HG03571 (cell line): ENCODE measurements at regions not wholly inside any gene's neighbourhood (a gene's known extent, or its start where the extent isn't known, plus 50 kb on each side); places are given as distances from the start of the nearest gene placed in this dataset.

ENCODE experiments used
- ATAC-seq: cut with Tn5 transposase; IDR thresholded peaks from one replicate; pipeline ENCODE4 v1.9.1; 2021; ENCODE audit not compliant: unreplicated experiment

DNA sequence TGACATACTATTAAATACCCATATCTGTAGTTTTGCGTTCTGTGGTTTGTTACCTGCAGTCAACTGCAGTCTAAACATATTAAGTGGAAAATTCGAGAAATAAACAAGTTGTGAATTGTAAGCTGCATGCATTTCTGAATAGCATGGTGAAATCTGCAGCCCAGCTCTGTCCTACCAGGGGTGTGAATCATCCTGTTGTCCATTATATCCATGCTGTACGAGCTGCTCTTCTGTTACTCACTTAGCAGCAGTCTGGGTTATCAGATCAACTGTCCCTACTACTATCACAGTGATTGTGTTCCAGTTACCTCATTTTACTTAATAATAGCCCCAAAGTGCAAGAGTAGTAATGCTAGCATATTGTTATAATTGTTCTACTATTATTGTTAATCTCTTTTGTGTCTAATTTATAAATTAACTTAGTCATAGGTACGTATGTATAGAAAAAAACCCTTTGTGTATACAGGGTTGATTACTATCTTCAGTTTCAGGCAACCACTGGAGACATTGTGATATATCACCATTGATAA is 173.7 kb upstream of the FAT4 start:
- no peak for ATAC-seq

DNA sequence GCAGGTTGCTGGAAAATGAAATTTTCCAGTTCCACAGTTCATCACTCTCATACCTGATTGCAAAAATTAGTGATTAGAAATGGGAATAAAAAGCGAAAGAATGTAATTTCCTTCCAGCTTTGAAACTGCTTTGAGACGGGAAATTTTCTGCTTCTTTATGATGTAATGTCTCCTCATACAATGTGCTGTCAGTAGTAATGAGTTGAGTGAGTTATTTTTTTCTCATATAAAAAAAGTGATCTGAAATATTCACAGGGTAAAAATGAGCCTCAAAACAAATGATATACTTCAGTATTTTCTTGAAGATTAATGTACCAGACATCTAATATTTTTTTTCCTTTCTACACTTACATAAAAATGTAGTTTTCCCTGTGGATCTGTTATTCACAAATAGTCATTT is 179.1 kb upstream of the FAT4 start:
- ATAC-seq: no peak

DNA sequence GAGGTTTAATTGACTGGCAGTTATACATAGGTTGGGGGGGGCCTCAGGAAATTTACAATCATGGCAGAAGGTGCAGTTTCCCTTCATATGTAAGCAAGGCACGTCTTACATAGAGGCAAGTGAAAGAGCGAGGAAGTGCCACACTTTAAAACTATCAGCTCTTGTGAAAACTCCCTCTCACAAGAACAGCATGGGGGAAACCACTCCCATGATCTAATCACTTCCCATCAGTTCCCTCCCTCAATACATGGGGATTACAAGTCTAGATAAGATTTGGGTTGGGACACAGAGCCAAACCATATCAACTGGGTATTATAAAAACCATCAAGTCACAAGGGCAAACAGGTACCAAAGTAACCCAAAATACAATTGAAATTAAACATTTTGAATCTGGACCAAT is 182.0 kb upstream of the FAT4 start:
- ATAC-seq: no peak

DNA sequence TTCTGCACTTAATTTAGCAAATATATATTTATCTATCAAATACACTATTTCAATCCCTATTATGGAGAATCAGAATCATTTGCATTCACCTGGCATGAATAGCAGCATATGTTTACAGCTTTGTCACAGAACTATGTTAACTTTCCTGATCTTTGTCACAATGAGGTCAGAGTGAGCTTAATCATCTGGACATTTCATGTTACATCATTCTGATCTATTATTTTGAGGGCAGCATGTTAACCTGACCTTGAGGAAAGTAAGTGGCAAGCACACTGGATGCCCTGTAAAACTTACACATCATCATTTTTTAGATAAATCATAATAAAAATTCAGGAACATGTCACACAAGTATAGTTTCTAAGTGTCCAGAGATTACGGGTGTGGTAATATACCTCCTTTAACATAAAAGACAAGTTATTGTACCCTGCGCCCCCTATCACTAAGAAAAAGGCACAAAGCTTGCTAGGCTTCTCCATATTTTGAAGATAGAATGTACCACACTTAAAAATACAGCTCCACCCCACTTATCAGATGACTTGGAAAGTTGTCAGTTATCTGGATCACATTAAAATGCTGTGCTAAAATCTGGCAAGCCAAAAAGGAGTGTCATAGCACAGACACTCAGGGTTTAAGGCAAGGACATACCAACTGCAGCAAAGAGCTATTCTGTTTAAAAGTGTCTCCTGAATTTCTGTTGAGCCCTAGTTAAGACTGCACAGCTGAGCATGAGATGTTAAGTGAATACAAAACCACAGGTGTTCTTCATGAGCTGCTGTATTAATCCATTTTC is 182.7 kb upstream of the FAT4 start:
- no peak for ATAC-seq

DNA sequence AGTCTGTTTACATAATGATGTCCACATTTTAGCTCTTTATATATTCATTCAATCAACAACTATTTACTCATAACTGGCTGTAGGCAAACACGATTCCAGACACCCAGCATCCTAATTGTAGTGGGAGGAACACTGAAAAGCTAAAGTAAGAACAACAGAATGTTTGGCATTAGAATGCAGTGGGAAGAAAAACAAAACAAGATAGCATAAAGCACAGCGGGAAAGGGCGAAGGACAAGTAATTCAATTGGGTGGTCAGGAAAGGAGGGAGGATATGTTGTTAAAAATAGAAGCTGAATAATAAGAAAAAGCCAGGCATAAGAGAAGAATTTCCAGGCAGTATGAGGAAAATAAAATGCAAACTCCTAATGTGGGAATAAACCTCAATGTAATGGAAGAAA is 189.5 kb upstream of the FAT4 start:
- no peak for ATAC-seq

DNA sequence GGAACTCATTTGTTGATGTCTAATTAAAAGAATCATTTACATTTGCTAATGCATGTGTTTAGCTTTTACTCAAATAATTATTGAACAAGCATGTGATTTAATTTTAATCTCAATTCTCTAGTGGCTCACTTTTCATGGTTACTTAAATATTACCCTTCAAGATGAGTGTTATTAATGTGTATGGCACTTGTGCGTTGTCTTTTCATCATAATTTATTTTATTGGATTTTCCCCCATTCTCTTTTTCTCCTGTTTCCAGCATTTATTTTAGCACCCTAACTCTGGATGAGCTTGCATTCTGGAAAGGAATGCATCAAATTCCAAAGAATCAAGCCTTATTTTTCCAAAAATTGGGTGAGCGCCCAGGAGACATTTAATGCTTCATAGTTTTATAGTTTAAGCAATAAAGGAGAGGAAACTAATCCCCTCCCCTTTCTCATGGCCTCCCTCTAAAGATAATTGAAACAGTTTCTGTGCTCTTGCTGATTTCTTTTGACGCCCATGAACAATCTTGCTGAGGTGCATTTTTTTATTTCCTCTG is 191.1 kb upstream of the FAT4 start:
- ATAC-seq: no peak

DNA sequence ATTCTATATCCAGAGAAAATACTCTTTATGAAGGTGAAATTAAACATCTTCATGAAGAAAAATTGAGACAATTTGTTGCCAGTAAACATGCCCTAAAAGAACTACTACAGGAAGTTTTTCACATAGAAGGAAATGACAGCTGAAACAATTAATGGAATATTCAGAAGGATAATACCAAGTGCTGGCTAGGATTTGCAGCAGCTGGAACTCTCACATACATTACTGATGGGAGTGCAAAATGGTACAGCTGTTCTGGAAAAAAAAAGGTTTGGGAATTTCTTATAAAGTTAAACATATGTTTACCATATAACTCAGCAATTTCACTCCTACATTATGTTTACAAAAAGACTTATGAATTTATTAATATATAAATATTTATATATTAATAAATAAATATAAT is 193.2 kb upstream of the FAT4 start:
- no peak for ATAC-seq

DNA sequence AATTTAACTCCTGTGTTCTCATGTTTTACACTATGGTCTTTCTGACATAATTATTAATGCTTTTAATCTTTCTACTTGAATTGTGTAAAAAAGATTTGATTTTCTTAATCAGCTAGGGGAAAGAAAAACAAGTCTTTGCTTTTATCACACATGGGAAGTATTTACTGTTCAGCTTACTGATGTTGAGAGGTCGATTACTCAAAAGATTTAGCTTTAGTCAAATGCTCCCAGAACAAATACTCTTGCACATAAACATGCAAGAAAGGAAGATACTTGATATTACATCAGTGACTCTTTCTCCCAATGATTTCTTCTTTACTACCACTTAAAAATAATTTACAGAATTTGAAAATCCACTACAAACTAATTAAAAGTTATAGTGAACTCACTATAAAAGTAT is 198.3 kb upstream of the FAT4 start:
- no peak for ATAC-seq

DNA sequence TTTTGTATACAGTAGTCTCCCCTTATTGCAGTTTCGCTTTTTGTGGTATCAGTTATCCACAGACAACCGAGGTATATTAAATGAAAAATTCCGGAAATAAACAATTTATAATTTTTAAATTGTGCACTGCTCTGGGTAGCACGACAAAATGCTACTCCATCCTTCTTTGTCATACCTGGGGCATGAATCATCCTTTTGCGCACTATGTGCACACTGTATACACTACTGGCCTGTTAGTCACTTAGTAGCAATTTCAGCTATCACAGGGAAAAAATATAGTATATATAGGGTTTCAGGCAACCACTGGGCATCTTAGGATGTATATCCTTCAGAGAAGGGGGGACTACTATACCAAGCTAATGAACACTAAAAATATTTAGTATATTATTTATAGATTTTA is 198.8 kb upstream of the FAT4 start:
- no peak for ATAC-seq

DNA sequence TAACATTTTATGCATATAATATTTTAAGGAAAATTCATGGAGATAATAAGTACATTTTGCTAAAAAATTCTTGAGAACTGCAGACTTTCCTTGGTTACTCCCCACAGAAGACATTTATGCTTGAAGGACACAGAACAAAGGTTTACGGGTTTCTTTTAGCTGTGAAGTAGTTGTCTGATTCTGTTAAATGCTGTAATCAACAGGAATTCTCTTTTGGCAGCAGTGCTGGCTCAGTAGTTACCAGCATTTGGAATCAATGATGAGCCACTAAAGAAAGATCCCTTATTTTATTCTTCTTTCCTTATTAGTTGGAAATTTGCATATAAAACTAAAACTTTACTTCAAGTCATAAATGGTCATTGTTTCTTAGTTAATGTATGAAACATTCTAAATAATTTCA is 199.3 kb upstream of the FAT4 start:
- no peak for ATAC-seq

DNA sequence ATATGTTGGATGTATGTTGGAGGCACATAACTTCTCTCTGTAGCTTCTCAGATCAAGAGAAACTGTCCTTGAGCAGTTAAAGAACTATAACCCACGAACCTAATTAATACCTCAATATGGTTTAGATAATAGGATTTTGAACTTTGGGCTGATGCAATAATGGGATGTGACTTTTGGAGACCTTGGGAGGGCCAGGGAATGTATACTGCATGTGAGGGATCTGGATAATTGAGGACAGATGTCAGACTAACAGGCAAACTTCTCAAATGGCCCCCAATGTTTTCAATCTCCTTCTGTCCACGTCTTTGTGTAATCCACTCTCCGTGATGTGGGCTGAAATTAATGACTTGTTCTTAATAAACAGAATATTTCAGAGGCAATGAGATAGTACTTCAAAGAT is 202.2 kb upstream of the FAT4 start:
- ATAC-seq: no peak

DNA sequence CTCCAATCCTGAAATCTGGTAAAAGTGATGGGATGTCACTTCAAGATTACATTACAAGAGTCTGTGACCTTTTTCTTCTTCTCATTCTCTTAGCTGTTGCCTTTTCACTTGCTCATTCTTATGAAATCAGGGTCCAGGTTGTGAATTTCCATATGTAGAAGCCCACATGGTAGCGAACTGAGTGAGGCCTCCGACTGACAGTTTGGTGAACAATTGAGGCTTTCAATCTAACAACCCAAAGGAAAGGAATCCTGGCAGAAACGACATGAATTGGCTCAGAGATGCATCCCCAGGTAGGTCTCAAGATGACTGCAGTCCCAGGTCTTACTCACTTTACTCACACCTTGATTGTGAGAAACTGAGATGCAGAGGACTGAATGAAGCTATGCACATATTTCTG is 203.4 kb upstream of the FAT4 start:
- no peak for ATAC-seq

DNA sequence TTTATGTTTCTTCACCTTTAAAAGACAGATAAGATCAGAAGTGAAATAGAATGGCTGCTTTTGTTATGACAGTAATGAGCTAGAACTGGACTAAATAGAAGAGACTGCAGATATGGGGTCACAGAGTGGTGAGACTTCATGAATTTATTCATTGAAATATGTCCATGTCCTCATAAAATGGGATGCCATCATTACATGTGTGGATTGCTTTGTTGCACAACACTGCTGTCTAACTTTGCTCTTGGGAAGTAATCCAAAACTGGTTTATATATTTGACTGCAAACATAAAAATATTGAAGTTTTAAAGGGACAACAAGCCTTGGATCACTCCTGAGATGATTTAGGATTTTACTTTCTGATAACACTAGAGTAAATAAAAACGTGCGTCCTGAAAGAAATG is 209.2 kb upstream of the FAT4 start:
- ATAC-seq: no peak

DNA sequence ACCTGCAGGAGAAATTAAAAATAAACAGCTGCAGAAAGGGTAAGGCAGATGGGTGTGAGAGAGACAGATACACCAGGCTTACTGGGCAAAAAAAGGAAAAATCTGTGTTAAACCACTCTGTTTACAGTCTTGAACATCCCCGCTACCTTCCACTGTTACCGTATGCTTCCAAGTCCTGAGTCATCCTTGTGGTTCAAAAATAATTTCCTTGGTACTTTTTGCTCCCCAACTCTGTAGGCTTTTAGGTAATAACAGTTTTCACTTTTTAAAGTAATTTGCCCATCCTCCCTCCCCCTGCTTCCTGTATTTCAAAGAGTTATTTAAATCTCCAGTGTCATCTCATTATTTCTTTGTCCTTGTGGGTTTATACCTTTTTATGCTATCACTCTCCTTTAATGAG is 210.1 kb upstream of the FAT4 start:
- no peak for ATAC-seq

DNA sequence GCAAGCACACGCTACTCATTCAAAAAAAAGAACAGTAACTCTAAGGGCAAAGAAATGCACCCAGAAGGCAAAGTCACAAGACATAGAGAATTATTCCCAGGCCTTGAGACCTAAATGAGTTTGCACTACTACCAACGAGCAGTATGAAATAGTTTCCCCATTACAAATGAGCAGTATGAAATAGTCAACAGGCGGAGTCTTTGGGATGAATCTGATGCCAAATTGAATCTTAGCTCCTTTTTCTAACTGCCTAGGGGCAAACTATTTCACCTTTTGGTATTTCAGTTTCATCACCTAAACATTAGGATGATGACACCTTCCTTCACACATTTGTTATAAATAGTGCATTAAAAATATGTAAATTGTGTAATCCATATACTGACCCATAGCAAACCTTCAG is 213.0 kb upstream of the FAT4 start:
- no peak for ATAC-seq

DNA sequence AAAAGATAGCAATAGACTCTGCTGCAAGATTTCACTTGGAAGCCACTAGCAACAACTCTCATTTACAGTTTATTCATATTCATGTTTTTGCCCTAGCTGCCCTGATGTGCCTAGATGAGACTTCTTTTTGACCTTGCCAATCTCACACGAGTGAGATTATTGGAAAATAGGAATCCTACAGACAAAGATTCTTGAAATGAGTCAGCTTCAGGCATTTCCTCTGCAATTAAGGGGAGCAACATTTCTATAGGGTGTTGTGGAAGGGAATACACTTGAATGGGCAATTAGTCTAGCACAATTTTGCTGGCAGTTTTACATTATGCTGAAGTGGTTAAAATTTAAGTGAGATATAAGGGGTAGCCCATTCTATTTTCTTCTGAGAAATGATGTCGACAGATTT is 217.0 kb upstream of the FAT4 start:
- ATAC-seq: no peak

DNA sequence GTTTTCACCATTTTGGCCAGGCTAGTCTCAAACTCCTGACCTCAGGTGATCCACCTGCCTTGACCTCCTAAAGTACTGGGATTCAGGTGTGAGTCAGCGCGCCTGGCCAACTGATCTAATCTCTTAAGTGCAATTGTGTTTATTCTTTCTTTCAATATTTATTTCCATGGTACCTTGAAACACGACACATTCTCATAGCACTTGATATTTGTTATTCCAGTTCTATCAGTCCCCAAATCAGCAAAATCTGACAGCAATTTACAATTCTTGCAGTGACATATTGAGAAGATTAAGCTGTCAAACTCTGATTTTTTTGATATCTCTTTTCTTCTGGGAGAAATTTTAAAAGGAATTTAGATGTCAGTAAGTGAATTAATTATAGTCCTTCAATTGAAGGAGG is 218.1 kb upstream of the FAT4 start:
- ATAC-seq: no peak

DNA sequence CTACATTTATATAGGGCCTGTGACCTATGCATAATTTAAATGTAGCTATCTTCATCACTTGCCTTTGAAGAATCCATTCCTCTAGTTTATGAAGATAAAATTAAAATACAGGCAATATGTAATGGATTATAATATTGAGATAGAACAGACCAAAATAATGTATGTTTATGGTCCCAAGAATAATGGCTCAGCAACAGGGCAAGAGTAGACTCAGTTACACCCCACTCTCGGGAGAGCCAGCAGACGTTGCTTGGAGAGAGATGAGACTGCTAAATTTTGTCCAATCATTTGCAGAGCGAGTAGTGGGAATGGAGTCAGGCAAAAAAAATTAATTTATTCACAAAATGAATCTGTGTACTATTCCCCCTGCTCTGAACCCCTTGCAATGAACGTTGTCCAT is 223.2 kb upstream of the FAT4 start:
- ATAC-seq: no peak

DNA sequence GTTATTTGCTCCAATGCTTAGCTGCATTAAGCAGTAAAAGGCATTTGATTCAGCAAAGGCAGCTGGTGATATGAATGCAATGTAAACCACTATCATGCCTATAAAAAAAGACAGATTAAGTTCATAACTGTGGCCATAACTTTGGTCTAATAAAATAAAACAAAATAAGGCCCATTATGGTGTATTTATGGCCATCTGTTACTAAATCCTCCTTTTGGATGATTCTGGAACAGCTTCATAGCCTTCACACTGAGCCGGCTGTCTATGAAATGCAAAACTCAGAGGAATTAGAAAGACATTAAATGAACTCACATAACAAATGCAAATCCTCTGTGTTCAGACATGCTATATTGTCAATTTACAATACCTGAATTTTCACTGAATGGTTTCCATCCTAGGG is 223.7 kb upstream of the FAT4 start:
- no peak for ATAC-seq

DNA sequence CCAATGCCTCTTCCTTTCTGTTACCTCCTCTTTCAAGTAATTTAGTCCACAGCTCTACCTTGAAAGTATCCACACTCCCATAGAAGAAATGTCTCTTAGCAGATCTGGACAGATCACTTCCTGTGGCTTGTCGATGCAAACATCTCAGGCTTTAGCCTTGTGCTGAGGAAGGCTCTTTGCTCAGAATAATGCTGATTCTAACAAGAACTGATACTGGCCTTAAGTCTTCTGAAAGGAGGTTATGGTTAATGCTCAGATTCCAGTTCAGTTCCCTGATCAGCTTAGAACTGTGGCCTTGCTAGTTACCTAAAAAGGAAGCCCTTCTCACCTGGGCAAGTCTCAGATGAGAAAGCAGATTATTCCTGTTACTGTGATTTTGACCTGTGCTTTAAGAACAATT is 230.1 kb upstream of the FAT4 start:
- no peak for ATAC-seq

DNA sequence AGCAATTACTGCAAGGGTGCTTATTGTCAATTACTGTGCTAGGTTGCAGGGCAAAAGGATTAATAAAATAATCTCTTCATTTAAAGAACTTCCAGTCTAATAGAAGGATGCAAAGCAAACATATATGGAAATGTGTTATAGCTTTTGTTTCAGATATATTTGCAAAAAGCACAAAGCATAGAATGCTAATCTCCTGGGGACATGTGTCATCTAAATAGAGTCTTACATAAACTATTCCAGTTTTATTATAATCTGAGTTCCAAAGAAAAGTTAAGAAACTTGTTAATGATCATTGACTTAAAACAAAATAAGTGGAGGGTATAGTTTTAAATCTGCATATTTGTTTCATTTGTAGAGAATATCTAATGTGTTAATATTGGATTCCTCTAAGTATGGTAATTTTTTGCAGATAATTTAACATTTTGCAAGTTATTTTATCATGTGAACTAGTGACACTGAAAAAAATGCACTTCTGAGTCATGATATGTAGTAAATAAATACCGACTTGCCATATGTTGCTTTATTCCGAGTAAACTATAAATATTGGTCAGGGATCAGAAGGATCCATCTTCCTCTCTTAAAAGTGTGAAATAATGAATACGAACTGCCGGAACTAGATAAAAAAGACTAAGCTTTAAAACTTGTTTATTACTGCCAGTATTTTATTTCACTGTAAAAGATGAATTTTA is 231.9 kb upstream of the FAT4 start:
- ATAC-seq: no peak

DNA sequence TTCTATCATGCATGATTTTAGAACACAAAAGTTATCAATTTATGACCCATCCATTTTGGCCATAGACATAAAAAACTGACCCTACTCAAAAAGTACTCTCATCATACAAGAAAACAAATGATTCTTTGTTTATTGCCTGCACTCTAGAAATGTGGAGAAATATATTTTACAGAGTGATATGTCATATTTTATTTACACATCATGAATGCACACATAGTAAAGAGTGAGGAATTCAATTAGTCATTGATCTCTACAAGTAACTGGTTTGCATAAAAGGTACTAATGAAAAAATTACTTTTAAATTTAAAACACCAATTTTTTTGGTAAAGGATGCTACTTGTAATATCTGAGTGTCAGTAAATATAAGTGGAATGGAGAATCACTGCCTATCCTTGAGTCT is 242.5 kb upstream of the FAT4 start:
- no peak for ATAC-seq
